ENCODE measurements at regions not wholly inside any gene's neighbourhood (a gene's known extent, or its start where the extent isn't known, plus 50 kb on each side); places are given as distances from the start of the nearest gene placed in this dataset.

GRCh38 chr6:134719286-134719685 is 230.6 kb downstream of the ALDH8A1 start:
- Histone ChIP-seq H3K4me1 (ENCODE audit: control insufficient read depth, insufficient read depth, low read length) (no peaks in the 10 kb centered on the region), H3K9me3 (ENCODE audit: control insufficient read depth, low read length) (no peaks in the 10 kb centered on the region), H3K36me3 (ENCODE audit: control insufficient read depth, insufficient read depth, low read length) (no peaks in the 10 kb centered on the region), H3K27ac (ENCODE audit: insufficient read depth, low read depth, low read length, poor library complexity, severe bottlenecking) (no peak overlapping the region), H3K4me3 (ENCODE audit: insufficient read depth, low read depth, low read length) (no peak overlapping the region), H3K27me3 (ENCODE audit: control insufficient read depth, insufficient read depth, low read length, poor library complexity, severe bottlenecking) (no peaks in the 10 kb centered on the region)
- WGBS, 2 experiments = 87 to 97% methylated on average over 4 to 6 of the region's 6 CpGs

- Histone ChIP-seq H3K36me3 (ENCODE audit: control insufficient read depth, insufficient read depth, low read length) (no peaks in the 10 kb centered on the region), H3K4me3 (ENCODE audit: insufficient read depth, low read depth, low read length) (no peak overlapping the region), H3K4me1 (ENCODE audit: control insufficient read depth, insufficient read depth, low read length) (no peaks in the 10 kb centered on the region), H3K9me3 (ENCODE audit: control insufficient read depth, low read length) (no peaks in the 10 kb centered on the region), H3K27me3 (ENCODE audit: control insufficient read depth, insufficient read depth, low read length, poor library complexity, severe bottlenecking) (no peaks in the 10 kb centered on the region), H3K27ac (ENCODE audit: insufficient read depth, low read depth, low read length, poor library complexity, severe bottlenecking) (no peak overlapping the region)
- 92 to 96% methylated on average over 8 of the region's 8 CpGs for WGBS, 2 experiments
These were observed 235.2 kb downstream of the ALDH8A1 start for GRCh38 chr6:134714679-134715078.

GRCh38 chr6:134714113-134714512 is 235.8 kb downstream of the ALDH8A1 start:
- H3K4me1 ChIP-seq (ENCODE audit: control insufficient read depth, insufficient read depth, low read length) = no peaks in the 10 kb centered on the region

GRCh38 chr6:134712311-134712710 is 237.6 kb downstream of the ALDH8A1 start:
- H3K36me3 ChIP-seq (ENCODE audit: control insufficient read depth, insufficient read depth, low read length) = no peaks in the 10 kb centered on the region
- H3K4me3 ChIP-seq (ENCODE audit: insufficient read depth, low read depth, low read length) = no peak overlapping the region
- H3K4me1 ChIP-seq (ENCODE audit: control insufficient read depth, insufficient read depth, low read length) = no peaks in the 10 kb centered on the region
- no peak overlapping the region for H3K27ac ChIP-seq (ENCODE audit: insufficient read depth, low read depth, low read length, poor library complexity, severe bottlenecking)
- no peaks in the 10 kb centered on the region for H3K9me3 ChIP-seq (ENCODE audit: control insufficient read depth, low read length)
- H3K27me3 ChIP-seq (ENCODE audit: control insufficient read depth, insufficient read depth, low read length, poor library complexity, severe bottlenecking) = no peaks in the 10 kb centered on the region

More at GRCh38 chr6:134714113-134714512, 235.8 kb downstream of the ALDH8A1 start:
- Histone ChIP-seq H3K4me3 (ENCODE audit: insufficient read depth, low read depth, low read length) (no peak overlapping the region), H3K27ac (ENCODE audit: insufficient read depth, low read depth, low read length, poor library complexity, severe bottlenecking) (no peak overlapping the region), H3K27me3 (ENCODE audit: control insufficient read depth, insufficient read depth, low read length, poor library complexity, severe bottlenecking) (no peaks in the 10 kb centered on the region), H3K9me3 (ENCODE audit: control insufficient read depth, low read length) (no peaks in the 10 kb centered on the region), H3K36me3 (ENCODE audit: control insufficient read depth, insufficient read depth, low read length) (no peaks in the 10 kb centered on the region)
- 89 to 93% methylated on average over 3 to 4 of the region's 4 CpGs for WGBS, 2 experiments

- Histone ChIP-seq H3K27ac (ENCODE audit: insufficient read depth, low read depth, low read length, poor library complexity, severe bottlenecking) (no peak overlapping the region), H3K4me3 (ENCODE audit: insufficient read depth, low read depth, low read length) (no peak overlapping the region), H3K9me3 (ENCODE audit: control insufficient read depth, low read length) (no peaks in the 10 kb centered on the region), H3K36me3 (ENCODE audit: control insufficient read depth, insufficient read depth, low read length) (no peaks in the 10 kb centered on the region), H3K4me1 (ENCODE audit: control insufficient read depth, insufficient read depth, low read length) (no peaks in the 10 kb centered on the region), H3K27me3 (ENCODE audit: control insufficient read depth, insufficient read depth, low read length, poor library complexity, severe bottlenecking) (no peaks in the 10 kb centered on the region)
- WGBS, 2 experiments = 100% methylated on average over 1 of the region's 1 CpG
These were observed 241.8 kb downstream of the ALDH8A1 start for GRCh38 chr6:134708079-134708478.

- Histone ChIP-seq H3K27ac (ENCODE audit: insufficient read depth, low read depth, low read length, poor library complexity, severe bottlenecking) (no peak overlapping the region), H3K9me3 (ENCODE audit: control insufficient read depth, low read length) (no peaks in the 10 kb centered on the region), H3K36me3 (ENCODE audit: control insufficient read depth, insufficient read depth, low read length) (no peaks in the 10 kb centered on the region), H3K27me3 (ENCODE audit: control insufficient read depth, insufficient read depth, low read length, poor library complexity, severe bottlenecking) (no peaks in the 10 kb centered on the region), H3K4me1 (ENCODE audit: control insufficient read depth, insufficient read depth, low read length) (no peaks in the 10 kb centered on the region), H3K4me3 (ENCODE audit: insufficient read depth, low read depth, low read length) (no peak overlapping the region)
- 82 to 95% methylated on average over 2 to 3 of the region's 5 CpGs for WGBS, 2 experiments
These were observed 242.4 kb downstream of the ALDH8A1 start for GRCh38 chr6:134707342-134708031.

GRCh38 chr6:134706806-134707205 is 243.1 kb downstream of the ALDH8A1 start:
- no peak overlapping the region for H3K4me3 ChIP-seq (ENCODE audit: insufficient read depth, low read depth, low read length)
- 100% methylated on average over 2 of the region's 2 CpGs for WGBS, 2 experiments
- H3K27ac ChIP-seq (ENCODE audit: insufficient read depth, low read depth, low read length, poor library complexity, severe bottlenecking) = no peak overlapping the region
- no peaks in the 10 kb centered on the region for H3K36me3 ChIP-seq (ENCODE audit: control insufficient read depth, insufficient read depth, low read length)
- no peaks in the 10 kb centered on the region for H3K27me3 ChIP-seq (ENCODE audit: control insufficient read depth, insufficient read depth, low read length, poor library complexity, severe bottlenecking)
- no peaks in the 10 kb centered on the region for H3K4me1 ChIP-seq (ENCODE audit: control insufficient read depth, insufficient read depth, low read length)
- H3K9me3 ChIP-seq (ENCODE audit: control insufficient read depth, low read length) = no peaks in the 10 kb centered on the region

- Histone ChIP-seq H3K27ac (ENCODE audit: insufficient read depth, low read depth, low read length, poor library complexity, severe bottlenecking) (no peak overlapping the region), H3K9me3 (ENCODE audit: control insufficient read depth, low read length) (no peaks in the 10 kb centered on the region), H3K27me3 (ENCODE audit: control insufficient read depth, insufficient read depth, low read length, poor library complexity, severe bottlenecking) (no peaks in the 10 kb centered on the region), H3K4me1 (ENCODE audit: control insufficient read depth, insufficient read depth, low read length) (no peaks in the 10 kb centered on the region), H3K4me3 (ENCODE audit: insufficient read depth, low read depth, low read length) (no peak overlapping the region), H3K36me3 (ENCODE audit: control insufficient read depth, insufficient read depth, low read length) (no peaks in the 10 kb centered on the region)
- WGBS, 2 experiments = 56 to 61% methylated on average over 3 of the region's 3 CpGs
These were observed 243.7 kb downstream of the ALDH8A1 start for GRCh38 chr6:134706153-134706552.

- Histone ChIP-seq H3K27ac (ENCODE audit: insufficient read depth, low read depth, low read length, poor library complexity, severe bottlenecking) (no peak overlapping the region), H3K27me3 (ENCODE audit: control insufficient read depth, insufficient read depth, low read length, poor library complexity, severe bottlenecking) (no peaks in the 10 kb centered on the region), H3K36me3 (ENCODE audit: control insufficient read depth, insufficient read depth, low read length) (no peaks in the 10 kb centered on the region), H3K4me3 (ENCODE audit: insufficient read depth, low read depth, low read length) (no peak overlapping the region), H3K9me3 (ENCODE audit: control insufficient read depth, low read length) (no peaks in the 10 kb centered on the region), H3K4me1 (ENCODE audit: control insufficient read depth, insufficient read depth, low read length) (no peaks in the 10 kb centered on the region)
These were observed 246.7 kb downstream of the ALDH8A1 start for GRCh38 chr6:134703206-134703605.

GRCh38 chr6:134702279-134702678 is 247.6 kb downstream of the ALDH8A1 start:
- H3K4me1 ChIP-seq (ENCODE audit: control insufficient read depth, insufficient read depth, low read length) = no peaks in the 10 kb centered on the region
- no peaks in the 10 kb centered on the region for H3K9me3 ChIP-seq (ENCODE audit: control insufficient read depth, low read length)
- 89 to 99% methylated on average over 3 of the region's 3 CpGs for WGBS, 2 experiments
- no peaks in the 10 kb centered on the region for H3K36me3 ChIP-seq (ENCODE audit: control insufficient read depth, insufficient read depth, low read length)
- no peaks in the 10 kb centered on the region for H3K27me3 ChIP-seq (ENCODE audit: control insufficient read depth, insufficient read depth, low read length, poor library complexity, severe bottlenecking)
- H3K4me3 ChIP-seq (ENCODE audit: insufficient read depth, low read depth, low read length) = no peak overlapping the region
- no peak overlapping the region for H3K27ac ChIP-seq (ENCODE audit: insufficient read depth, low read depth, low read length, poor library complexity, severe bottlenecking)

- no peaks in the 10 kb centered on the region for H3K27me3 ChIP-seq (ENCODE audit: control insufficient read depth, insufficient read depth, low read length, poor library complexity, severe bottlenecking)
- no peak overlapping the region for H3K4me3 ChIP-seq (ENCODE audit: insufficient read depth, low read depth, low read length)
- no peaks in the 10 kb centered on the region for H3K9me3 ChIP-seq (ENCODE audit: control insufficient read depth, low read length)
- WGBS, 2 experiments = 88 to 94% methylated on average over 1 of the region's 1 CpG
- H3K27ac ChIP-seq (ENCODE audit: insufficient read depth, low read depth, low read length, poor library complexity, severe bottlenecking) = no peak overlapping the region
- no peaks in the 10 kb centered on the region for H3K4me1 ChIP-seq (ENCODE audit: control insufficient read depth, insufficient read depth, low read length)
- H3K36me3 ChIP-seq (ENCODE audit: control insufficient read depth, insufficient read depth, low read length) = no peaks in the 10 kb centered on the region
These were observed 248.6 kb downstream of the ALDH8A1 start for GRCh38 chr6:134701301-134701700.

Data from ectodermal cell (in vitro differentiated cells).